ENCODE measurements at regions not wholly inside any gene's neighbourhood (a gene's known extent, or its start where the extent isn't known, plus 50 kb on each side); places are given as distances from the start of the nearest gene placed in this dataset.

DNA sequence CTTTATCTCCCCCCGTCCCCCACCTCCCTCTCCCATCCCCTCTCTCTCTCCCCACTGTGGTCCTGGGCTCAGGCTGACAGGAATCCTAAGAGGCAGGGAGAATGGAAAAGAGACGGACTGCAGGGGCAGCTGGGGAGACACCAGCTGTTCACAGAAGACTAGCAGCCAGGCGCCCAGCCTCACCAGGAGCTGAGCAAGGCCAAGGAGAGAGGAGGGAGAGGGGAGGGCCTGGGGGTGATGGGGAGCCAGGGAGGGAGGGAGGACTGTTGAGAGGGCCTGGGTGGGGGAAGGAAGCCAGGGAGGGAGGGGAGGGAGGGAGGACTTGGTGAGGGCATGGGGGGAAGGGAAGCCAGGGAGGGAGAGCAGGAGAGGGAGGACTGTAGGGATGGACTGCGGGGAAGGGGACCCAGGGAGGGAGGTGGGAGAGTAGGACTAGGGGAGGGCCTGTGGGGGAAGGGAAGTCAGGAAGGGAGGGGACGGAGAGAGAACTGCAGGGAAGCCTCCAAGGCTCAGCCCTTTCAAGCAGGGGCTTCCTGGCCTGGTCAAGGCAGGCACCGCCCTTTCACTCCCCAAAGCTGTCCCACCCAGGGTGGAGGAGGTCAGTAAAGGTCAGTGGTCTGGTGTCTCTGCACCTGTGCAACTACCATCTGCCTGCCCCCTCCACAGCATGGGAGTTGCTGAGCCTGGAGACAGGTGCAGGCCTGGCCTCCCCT lies 517.7 kb upstream of the MYT1L start:
- TF ChIP-seq, protein P1, sequence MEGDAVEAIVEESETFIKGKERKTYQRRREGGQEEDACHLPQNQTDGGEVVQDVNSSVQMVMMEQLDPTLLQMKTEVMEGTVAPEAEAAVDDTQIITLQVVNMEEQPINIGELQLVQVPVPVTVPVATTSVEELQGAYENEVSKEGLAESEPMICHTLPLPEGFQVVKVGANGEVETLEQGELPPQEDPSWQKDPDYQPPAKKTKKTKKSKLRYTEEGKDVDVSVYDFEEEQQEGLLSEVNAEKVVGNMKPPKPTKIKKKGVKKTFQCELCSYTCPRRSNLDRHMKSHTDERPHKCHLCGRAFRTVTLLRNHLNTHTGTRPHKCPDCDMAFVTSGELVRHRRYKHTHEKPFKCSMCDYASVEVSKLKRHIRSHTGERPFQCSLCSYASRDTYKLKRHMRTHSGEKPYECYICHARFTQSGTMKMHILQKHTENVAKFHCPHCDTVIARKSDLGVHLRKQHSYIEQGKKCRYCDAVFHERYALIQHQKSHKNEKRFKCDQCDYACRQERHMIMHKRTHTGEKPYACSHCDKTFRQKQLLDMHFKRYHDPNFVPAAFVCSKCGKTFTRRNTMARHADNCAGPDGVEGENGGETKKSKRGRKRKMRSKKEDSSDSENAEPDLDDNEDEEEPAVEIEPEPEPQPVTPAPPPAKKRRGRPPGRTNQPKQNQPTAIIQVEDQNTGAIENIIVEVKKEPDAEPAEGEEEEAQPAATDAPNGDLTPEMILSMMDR (conservative IDR thresholded peaks at IDR 0.05 in 1 of 2, IDR thresholded peaks at IDR 0.05 in 1 of 2; ENCODE audit: extremely low read depth in 1 of 2, insufficient read depth in 1 of 2, low read depth in 1 of 2, low read length in 2 of 2), result no peak
- TF ChIP-seq EZH2 (IDR thresholded peaks at IDR 0.05; ENCODE audit: borderline replicate concordance, low read length), result no peak

Measured in mammary epithelial cell (primary cell).